ENCODE measurements at regions not wholly inside any gene's neighbourhood (a gene's known extent, or its start where the extent isn't known, plus 50 kb on each side); places are given as distances from the start of the nearest gene placed in this dataset.

DNA sequence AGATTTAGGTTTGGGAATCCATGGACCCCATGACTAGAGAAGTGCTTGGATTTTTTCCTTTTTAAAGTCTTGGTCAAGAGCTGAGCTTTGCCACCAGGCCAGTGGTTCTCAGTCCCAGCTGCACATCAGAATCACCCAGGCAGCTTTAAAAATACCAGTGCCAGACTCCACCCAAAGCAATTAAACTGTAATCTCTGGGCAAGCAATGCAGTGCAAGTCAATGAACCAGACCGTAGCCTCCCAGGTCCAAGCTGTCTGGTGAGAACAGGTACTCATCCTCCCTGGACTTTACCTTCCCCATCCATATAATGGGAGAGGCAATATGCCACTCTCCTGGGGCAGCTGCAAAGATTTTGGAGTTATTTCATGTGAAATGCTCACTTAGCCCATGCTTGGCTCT, 223.1 kb upstream of the CDH5 start:
- no peak for DNase-seq (ENCODE audit: low read depth)

DNA sequence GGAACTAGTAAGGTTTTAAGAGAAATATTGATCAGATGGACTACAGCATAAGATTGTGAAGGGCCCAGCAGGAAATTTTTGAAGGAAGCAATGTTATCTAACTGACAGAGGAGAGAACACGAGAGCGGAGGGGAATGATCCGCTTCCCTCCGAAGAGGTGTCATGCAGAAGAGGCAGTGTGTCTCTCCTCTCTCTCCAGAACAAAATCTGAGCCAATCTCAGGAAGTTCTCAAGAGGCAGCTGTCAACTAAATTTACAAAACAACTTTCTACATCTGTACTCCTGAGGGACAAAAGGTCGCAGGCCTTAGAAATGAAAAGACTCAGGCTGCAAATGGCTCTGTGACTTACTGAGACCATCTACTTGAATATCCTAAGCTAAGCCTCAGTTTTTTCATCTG, 224.6 kb upstream of the CDH5 start:
- DNase-seq (ENCODE audit: low read depth) = no peak

DNA sequence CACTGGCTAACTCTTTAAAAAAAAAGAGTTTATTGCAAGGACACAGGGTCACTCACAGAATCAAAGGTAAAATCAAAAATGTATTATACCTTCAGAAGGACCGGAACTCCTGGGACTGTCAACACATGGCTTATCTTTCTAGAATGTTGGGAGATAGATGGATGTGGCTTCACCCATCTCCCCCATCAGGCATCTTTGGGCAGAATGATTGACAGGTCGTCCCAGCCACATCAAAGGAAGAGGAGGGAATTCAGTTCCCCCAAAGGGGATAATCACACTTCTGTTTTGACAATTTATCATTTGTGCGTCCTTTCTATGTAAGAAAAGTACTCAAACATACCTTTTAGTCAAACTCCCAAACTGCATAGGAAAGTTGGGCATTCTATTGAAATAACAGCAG, 228.6 kb upstream of the CDH5 start:
- no peak for DNase-seq (ENCODE audit: low read depth)

DNA sequence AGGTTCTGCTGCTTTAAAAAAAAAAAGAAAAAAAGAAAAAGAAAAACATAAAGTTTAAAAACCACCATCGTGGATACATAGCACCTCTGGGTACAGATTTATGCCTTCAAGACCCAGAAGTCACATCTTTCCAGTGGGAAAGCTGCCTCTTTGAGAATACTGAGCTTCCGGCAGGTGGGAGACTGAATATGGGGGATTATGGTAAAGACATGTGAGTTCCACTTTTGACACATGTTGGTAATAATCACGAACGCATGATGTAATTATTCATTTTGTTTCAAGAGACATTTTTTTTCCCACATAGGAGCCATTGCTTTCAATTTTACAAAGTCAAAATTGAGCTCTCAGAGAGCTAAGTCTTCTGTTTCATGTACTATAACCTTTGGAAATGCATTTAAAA, 229.7 kb upstream of the CDH5 start:
- DNase-seq (ENCODE audit: low read depth) = no peak

DNA sequence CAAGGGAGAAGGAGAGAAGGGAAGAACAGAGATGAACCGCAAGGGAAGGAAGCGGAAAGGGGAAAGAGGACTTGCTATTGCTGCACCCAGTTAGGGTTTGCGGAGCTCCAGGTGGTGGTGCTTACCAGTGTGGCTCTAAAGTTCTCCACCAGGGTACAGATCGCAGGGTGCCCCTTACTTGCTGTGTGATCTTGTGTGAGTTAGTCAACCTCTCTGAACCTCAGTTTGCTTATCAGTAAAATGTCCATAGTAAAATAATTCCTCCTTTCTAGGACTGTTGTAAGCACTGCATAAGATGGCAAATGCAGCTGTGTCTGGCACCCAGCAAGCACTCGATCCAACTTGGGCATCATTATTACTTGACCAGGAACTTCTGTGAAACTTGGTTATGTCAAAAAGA, 230.7 kb upstream of the CDH5 start:
- DNase-seq (ENCODE audit: low read depth) = no peak

DNA sequence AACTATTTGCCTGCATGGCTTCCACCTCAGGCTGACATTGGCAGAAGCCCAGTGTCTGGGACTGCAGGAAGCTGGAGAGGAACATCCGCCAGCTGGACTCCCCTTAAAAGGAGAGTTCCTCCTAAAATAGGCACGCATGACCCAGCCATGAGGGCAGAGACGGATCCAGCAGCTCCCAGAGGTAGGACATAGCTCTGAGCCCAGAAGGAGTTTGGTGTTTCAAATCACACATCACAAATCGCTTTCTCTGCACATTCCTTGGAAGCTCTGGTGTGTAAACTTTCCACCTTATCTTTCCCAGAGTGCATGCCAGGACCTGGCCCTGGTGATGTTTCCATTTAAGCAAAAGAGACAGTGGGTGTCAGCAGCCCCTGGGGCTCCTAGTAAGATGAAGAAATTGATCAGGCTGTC, 231.1 kb upstream of the CDH5 start:
- no peak for DNase-seq (ENCODE audit: low read depth)

DNA sequence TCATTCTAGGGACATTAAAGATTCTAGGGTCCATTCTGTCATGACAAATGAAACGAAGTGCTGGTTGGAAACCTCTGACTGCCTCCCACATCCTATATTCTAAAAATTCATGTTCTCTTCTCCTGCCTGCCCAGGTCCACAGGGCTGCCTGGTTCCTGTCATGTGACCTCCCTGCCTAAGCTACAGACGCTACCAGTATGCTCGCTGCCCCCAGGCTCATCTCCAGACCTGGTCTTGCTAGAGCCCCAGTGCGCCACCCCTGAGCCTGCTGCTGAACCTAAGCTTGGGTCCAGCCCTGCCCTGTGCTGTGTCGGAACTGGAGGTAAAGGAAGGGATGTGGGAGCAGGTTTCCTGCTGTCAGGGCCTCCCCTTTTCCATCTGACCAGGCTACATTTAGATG, 231.6 kb upstream of the CDH5 start:
- no peak for DNase-seq (ENCODE audit: low read depth)

DNA sequence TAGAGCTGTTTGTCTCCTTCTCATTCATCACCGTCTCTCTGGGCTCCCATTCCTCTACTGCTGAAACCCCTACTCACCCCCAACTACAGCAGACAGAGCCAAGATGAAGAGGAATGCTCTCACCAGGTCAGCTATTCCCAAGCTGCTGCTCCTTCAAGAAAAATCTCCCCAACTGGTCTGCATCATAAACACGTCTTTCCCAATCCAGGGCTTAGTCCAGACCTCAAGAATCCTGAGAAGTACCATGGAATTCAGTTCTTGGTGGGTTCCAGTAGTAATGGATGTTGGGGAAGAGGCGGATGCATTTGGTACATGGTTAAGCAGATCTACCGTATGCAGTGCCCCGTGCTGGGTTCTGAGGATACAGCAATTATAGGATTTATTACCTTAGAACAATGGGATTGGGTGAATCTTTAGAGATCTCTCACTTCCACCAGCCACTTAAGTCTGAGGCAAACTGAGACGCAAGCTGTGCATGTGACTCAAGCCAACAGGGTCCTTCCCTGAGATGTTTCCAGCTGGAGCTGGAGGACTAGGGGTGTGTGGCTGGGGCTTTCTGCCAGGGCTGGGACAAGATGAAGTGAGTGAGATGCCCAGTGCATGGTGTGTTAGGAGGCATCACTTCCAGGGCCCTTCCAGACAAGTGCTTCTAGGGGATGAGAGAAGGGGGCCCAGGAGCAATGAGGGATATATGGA, 232.7 kb upstream of the CDH5 start:
- DNase-seq (ENCODE audit: low read depth) = no peak

DNA sequence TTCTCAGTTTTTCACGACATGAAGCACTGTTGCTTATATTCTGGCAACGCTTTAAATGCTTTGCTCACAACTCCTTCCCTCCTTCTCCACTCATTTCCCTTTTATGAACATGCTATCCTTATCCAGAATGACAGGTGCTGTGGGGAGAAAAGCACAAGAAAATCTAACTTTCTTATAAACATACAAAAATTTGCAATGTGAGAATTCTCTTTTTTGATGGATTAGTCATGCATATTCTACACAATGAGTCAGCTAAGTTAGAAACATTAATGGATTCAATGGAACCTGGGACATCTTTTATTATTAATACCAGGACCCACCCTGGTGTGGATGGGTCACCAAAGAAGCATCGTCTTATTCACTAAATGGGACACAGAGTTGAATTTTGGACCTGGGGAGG, 234.6 kb upstream of the CDH5 start:
- DNase-seq (ENCODE audit: low read depth) = no peak

DNA sequence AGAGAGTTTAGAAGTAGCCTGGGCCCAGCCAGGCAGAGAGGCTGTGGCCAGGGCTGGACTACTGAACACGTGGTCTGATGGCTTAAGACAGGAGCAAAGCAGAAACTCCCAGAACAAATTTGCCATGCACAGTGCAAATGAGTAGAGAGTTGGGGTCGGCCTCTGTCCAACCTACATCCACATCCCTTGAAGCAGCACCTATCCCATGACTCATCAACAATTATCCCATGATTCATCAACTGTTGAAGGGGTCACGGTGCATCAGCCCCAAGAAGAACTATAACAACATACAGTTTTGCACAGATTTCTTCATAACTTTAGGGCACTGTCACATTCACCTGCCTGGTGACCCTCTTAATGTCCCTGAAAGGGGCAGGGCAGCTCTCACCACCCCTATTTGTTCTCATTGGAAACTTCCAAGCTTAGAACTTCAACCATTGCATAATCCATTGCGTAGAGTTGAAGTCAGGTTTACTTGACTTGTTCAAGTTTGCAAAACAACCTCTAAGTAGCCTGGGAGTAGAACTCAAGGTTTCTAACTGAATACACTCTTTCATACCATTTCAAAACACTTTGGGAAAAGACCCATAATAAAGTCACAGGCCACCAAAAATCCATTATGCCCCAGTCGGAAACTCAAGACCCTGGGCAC, 235.2 kb upstream of the CDH5 start:
- no peak for DNase-seq (ENCODE audit: low read depth)

DNA sequence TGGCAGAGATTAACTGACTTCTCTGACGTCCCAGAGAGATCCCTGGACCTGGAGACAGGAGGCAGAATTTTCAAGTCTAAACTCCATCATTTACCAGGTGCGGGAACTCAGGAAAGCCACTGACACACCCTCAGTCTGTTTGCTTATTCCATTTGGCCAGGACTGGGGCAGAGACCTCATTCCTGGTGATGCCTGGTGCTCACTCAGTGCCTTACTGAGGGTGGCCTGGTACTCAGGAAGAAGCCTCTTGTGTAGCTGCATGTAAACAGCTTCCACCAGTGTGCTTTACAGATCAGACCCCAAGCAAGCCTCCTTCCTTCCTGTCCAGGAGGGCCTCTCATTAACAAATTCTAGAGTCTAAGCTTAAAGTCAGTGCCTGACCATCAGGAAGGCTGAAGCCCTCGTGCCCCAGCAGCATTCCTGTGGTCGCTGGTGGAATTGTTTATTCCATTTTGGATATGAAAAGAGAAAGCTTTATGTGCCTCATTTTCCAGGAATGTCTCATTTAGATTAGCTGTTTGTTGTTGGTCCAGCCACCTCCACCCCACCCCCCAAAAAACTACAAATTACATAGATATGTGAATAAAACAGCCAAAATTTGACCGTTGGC, 236.1 kb upstream of the CDH5 start:
- peak; percentile 72 for DNase-seq (ENCODE audit: low read depth)

DNA sequence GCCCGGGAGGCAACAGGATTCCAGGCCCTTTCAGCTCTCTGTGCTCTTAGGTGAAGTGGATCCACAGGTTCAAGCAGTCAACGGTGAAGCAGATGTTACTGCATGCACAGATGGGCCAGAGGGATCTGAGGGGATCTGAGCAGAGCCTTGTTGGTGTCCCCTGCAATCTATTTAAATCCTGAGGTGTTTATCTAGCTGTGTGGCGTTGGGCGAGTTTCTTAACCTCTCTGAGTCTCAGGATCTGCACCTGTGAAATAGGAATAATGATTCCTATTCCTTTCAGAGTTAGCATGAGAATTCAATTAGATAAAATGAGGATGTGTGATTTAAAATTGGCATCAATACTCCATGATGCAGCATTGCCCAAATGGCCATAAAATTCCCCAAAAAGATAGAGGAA, 237.3 kb upstream of the CDH5 start:
- DNase-seq (ENCODE audit: low read depth) = no peak

DNA sequence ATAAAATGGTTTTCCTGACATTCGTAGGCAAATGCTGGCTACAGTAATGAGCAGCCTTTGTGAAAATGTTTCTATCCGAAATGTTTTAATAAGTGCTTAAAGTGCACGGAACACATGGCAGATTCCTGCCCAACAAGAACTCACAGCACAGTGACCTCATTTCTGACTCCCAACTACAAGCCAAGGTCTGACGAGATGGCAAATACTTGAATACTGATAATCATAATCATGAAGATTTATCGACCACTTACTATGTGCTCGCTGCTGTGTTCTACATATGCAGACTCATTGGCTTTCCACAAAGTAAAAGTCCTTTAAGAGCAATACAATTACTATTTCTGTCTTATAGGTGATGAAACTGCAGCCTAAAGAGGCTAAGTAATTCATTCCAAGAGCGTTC, 238.1 kb upstream of the CDH5 start:
- no peak for DNase-seq (ENCODE audit: low read depth)

DNA sequence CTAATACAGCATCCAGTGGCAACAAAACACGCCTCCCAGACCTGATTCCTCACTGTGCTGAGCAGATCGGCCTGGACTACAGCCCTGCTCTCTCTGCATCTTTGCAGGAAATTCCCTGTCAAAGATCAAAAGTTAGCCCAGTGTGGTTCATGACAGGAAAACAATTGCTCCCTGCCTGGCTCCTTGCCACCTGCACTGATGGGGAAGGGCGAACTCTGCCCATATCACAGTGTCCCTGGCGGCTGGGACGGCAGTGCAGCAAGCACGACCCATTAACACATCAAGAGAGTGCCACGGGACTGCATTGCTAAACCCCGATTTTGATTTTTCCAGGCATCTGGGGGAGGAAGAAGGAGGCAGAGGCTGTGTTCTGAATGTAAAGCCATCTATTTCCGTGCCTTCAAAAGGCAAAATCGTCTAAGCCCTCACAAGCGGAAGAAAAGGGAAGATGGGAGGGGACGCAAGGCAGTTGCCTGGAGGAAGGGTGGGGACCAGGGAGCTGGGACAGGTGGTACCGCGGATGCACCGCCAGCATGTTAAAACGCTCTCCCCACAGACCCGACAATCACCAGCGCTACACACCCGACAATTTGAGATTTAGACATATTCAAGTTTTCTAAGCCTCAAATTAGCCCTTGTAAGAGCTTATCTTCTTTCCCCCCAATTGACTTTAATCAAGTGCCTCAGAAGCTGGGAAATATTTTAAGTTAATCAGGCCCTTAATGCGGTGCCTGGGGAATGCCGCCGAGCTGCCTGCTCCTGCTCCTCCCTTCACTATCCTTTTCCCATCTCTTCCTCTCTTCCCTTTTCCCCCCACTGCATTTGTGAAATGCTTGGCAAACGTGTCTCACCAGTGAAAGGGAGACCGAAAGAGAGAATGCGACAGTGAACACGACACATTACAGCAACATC, 238.8 kb upstream of the CDH5 start:
- no peak for DNase-seq (ENCODE audit: low read depth)

DNA sequence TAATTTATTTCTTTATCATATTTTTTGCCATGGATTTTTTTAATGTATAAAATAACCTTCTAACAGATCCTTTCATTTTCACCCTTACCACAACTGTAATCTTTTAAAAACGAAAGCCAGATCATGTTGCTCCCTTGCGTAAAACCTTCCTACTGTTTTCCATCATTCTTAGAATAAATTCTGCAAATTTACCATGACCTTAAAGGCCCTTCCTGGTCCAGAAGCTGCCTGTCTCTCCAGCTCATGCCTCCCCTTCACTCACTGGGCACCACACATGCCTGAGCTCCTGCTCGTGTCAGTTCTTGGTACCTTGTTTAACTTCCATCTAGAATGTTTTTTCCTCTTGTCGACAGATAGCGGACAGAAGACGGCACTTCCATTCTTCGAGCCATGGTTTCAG, 245.0 kb upstream of the CDH5 start:
- peak; percentile 20 for DNase-seq (ENCODE audit: low read depth)

DNA sequence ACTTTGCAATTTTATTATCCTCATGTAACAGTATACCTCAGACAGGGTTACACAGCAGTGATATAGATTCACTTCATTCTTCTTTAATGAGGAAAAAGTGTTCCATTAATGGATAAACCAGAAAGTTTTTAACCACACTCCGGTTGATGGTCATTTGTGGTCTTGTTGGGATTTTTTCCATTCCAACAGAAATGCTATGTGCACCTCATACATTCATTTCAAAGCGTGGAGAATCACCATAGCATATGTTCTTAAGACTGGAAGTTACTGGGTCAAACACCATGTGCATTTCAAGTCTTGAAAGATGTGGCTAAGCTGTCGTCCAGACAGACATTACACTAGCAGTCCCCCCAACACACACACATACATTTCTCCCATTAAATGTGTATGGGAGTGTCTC, 245.8 kb upstream of the CDH5 start:
- DNase-seq (ENCODE audit: low read depth) = no peak

DNA sequence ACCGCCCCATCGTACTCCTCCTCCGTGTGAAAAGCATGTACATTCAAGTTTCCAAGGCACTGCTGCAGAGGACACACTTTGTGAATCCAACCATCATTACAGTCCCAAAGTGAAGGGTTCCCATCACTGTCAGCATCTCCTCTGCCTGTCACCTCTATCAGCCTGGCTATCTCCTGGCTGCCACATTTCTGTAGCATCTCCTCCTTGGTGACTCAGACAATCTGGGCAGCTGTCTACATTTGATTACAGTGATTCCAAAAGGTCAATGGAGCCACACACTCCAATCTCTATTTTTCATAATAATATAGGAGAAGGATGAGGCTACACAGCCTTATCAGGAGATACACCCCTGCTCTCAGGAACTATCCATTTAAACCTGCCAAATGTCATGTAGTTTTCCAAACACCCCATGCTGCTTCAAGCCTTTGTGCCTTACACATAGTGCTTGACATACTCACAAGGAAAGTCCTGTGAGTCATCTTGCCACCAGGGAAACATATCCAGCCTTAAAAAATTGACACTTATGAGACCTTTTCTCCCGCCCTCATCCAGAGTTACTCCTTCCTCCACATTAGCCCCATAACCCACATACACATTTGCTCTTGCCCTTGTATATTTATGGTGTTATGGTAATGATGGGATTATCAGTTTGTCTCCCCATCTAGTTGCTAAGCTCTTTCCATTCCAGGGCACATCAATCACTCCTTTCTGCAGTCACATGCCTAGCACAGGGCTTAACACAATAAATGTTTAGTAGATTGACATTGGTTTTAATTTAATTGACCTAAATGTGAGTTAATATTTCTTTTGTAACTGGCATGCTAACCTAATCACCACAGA, 250.1 kb upstream of the CDH5 start:
- no peak for DNase-seq (ENCODE audit: low read depth)

DNA sequence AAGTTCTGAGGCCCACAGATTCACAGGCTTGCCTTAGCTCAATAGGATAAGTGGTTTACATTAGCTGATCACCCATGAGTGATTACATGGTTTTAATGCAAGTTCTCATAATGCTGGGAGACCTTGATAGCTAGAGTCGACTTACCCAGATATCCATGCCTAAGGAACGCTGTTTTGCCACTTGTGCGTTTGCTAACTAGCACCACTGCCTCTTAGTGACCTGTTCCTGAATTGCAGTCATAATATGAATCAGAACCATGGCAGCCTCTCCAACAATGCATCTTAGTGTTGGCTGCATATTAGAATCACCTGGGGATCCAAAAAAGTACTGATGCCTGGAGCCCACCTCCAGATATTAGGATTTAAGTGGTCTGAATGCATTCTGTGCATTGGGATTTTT, 251.1 kb upstream of the CDH5 start:
- no peak for DNase-seq (ENCODE audit: low read depth)

DNA sequence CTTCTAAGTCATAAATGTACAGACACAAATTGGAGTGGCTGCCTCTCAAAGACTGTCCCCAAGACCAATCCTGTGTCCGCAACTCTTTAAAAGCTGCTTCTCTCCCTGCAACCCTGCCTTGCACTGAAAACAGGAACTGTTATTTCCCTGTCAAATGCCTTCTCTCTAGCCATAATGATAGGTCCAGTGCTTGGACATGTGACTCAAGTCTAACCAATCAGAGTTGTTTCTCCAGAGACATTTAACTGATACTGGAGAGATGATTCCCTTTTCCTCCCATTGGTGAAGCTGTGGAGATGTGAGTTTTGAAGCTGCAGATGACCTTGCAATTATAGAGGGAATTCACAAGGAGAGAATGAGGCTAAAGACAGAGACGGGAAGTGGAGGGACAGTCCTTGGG, 253.3 kb upstream of the CDH5 start:
- no peak for DNase-seq (ENCODE audit: low read depth)

DNA sequence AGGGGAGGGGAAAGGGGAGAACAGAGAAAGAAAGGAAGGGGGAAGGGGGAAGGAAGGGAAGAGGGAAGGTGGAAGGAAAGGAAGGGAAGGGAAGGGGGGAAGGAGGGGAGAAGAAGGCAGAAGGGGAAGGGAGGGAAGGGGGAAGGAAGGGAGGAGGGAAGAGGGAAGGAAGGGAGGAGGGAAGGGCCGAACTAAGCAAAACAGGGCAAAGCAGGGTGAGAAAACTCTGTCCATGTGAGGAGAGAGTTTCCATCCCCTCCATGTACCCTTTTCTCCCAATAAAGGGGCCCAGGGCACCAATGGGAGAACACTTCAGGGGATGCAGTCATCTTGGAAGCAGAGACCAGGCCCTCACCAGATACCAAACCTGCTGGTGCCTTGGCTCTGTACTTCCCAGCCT, 256.8 kb upstream of the CDH5 start:
- no peak for DNase-seq (ENCODE audit: low read depth)

DNA sequence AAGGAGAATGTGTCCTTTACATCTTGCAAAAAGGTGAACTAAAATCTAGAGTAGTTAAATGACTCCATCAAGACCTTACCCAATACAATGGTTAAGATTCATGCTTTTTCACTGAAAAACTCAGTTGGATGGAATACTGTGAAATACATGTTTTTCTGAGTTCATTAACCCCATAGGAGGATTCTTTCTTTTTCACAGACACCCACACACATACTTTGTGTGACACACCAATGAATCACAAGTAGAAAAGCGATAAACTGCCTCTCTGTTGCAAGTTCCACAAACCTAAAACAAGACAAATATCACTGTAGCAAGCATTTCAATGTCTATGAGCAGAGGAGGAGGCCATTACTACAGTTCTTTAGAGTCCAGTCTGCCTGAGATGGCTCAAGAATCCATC, 258.8 kb upstream of the CDH5 start:
- DNase-seq (ENCODE audit: low read depth) = no peak

DNA sequence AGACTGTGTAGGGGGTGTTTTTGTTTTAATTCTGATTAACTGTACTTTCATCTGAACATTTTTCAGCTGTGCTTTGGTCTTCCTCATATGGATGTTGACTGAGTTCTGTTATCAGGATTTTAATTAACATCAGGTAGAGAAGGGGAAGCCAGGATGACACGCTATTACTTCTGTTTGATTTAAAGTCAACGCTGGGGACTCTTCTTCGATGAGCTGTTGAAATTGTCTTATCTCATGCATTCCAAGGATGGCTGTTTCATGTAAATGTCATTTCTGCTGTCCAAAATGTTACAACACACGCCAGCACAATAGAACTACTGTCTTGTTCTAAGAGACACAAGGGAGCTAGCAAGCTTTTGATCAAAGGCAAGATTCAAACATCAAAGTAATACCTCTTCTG, 263.3 kb upstream of the CDH5 start:
- no peak for DNase-seq (ENCODE audit: low read depth)

All from fibroblast of gingiva (primary cell).